ENCODE measurements at regions not wholly inside any gene's neighbourhood (a gene's known extent, or its start where the extent isn't known, plus 50 kb on each side); places are given as distances from the start of the nearest gene placed in this dataset.

- TF ChIP-seq, protein P1, sequence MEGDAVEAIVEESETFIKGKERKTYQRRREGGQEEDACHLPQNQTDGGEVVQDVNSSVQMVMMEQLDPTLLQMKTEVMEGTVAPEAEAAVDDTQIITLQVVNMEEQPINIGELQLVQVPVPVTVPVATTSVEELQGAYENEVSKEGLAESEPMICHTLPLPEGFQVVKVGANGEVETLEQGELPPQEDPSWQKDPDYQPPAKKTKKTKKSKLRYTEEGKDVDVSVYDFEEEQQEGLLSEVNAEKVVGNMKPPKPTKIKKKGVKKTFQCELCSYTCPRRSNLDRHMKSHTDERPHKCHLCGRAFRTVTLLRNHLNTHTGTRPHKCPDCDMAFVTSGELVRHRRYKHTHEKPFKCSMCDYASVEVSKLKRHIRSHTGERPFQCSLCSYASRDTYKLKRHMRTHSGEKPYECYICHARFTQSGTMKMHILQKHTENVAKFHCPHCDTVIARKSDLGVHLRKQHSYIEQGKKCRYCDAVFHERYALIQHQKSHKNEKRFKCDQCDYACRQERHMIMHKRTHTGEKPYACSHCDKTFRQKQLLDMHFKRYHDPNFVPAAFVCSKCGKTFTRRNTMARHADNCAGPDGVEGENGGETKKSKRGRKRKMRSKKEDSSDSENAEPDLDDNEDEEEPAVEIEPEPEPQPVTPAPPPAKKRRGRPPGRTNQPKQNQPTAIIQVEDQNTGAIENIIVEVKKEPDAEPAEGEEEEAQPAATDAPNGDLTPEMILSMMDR (IDR thresholded peaks at IDR 0.05) = no peak
- TF ChIP-seq EP300 (IDR thresholded peaks at IDR 0.05) (no peak), POLR2A (IDR thresholded peaks at IDR 0.05) (no peak), POLR2AphosphoS5 (IDR thresholded peaks at IDR 0.05) (no peak)
Measured at GRCh38 chr1:239587066-239587465, 200.7 kb downstream of the CHRM3 start.
